ENCODE measurements at regions not wholly inside any gene's neighbourhood (a gene's known extent, or its start where the extent isn't known, plus 50 kb on each side); places are given as distances from the start of the nearest gene placed in this dataset.
"Not testable (repeated sequence)": the region's sequence is repeated elsewhere in the genome, so short reads cannot be mapped to it uniquely, and the experiment has no call there.

- Histone ChIP-seq H3K27me3 (peaks cover 29% of the 10 kb centered on the region), H3K4me1 (ENCODE audit: control insufficient read depth in 1 of 2, insufficient read depth in 1 of 2, low read depth in 1 of 2, low read length in 1 of 2) (no peaks in the 10 kb centered on the region), H3K36me3 (no peaks in the 10 kb centered on the region), H3K27ac (no peak overlapping the region), H3K9me3 (no peaks in the 10 kb centered on the region), H3K4me3 (ENCODE audit: low read depth in 1 of 2, low read length in 1 of 2) (no peak overlapping the region)
- TF ChIP-seq CTCF (IDR thresholded peaks at IDR 0.05): no peak
Observed at GRCh38 chr2:242058116-242058680, 188.7 kb downstream of the RTP5 start.

- no peaks in the 10 kb centered on the region for H3K36me3 ChIP-seq
- H3K27me3 ChIP-seq: peaks cover 22% of the 10 kb centered on the region
- no peak overlapping the region for H3K27ac ChIP-seq
- no peak for TF ChIP-seq CTCF (IDR thresholded peaks at IDR 0.05)
- H3K9me3 ChIP-seq: no peaks in the 10 kb centered on the region
- no peaks in the 10 kb centered on the region for H3K4me1 ChIP-seq (ENCODE audit: control insufficient read depth in 1 of 2, insufficient read depth in 1 of 2, low read depth in 1 of 2, low read length in 1 of 2)
- no peak overlapping the region for H3K4me3 ChIP-seq (ENCODE audit: low read depth in 1 of 2, low read length in 1 of 2)
Observed at GRCh38 chr2:242059566-242059965, 190.0 kb downstream of the RTP5 start.

GRCh38 chr2:242060212-242060835, 190.8 kb downstream of the RTP5 start:
- no peak for TF ChIP-seq CTCF (IDR thresholded peaks at IDR 0.05)
- no peak overlapping the region for H3K27ac ChIP-seq
- H3K4me1 ChIP-seq (ENCODE audit: control insufficient read depth in 1 of 2, insufficient read depth in 1 of 2, low read depth in 1 of 2, low read length in 1 of 2): no peaks in the 10 kb centered on the region
- H3K27me3 ChIP-seq: peaks cover 30% of the 10 kb centered on the region
- no peaks in the 10 kb centered on the region for H3K36me3 ChIP-seq
- no peak overlapping the region for H3K4me3 ChIP-seq (ENCODE audit: low read depth in 1 of 2, low read length in 1 of 2)
- H3K9me3 ChIP-seq: no peaks in the 10 kb centered on the region

- not testable (repeated sequence) for H3K4me1 ChIP-seq (ENCODE audit: control insufficient read depth in 1 of 2, insufficient read depth in 1 of 2, low read depth in 1 of 2, low read length in 1 of 2); H3K4me3 ChIP-seq (ENCODE audit: low read depth in 1 of 2, low read length in 1 of 2); H3K27ac ChIP-seq; H3K36me3 ChIP-seq; H3K9me3 ChIP-seq
- peaks cover 29% of the 10 kb centered on the region for H3K27me3 ChIP-seq
Observed at GRCh38 chr2:242061930-242062329, 192.4 kb downstream of the RTP5 start.

GRCh38 chr2:242063436-242063835, 193.9 kb downstream of the RTP5 start:
- TF ChIP-seq CTCF (IDR thresholded peaks at IDR 0.05): no peak
- Histone ChIP-seq H3K4me3 (ENCODE audit: low read depth in 1 of 2, low read length in 1 of 2) (no peak overlapping the region), H3K27me3 (peaks cover 17% of the 10 kb centered on the region), H3K27ac (no peak overlapping the region), H3K4me1 (ENCODE audit: control insufficient read depth in 1 of 2, insufficient read depth in 1 of 2, low read depth in 1 of 2, low read length in 1 of 2) (no peaks in the 10 kb centered on the region), H3K9me3 (no peaks in the 10 kb centered on the region), H3K36me3 (no peaks in the 10 kb centered on the region)

GRCh38 chr2:242063850-242064249, 194.3 kb downstream of the RTP5 start:
- TF ChIP-seq CTCF (IDR thresholded peaks at IDR 0.05): no peak
- H3K36me3 ChIP-seq: no peaks in the 10 kb centered on the region
- no peak overlapping the region for H3K27ac ChIP-seq

More at GRCh38 chr2:242063850-242064249, 194.3 kb downstream of the RTP5 start:
- no peaks in the 10 kb centered on the region for H3K9me3 ChIP-seq
- H3K4me3 ChIP-seq (ENCODE audit: low read depth in 1 of 2, low read length in 1 of 2): no peak overlapping the region
- H3K27me3 ChIP-seq: peaks cover 17% of the 10 kb centered on the region
- no peaks in the 10 kb centered on the region for H3K4me1 ChIP-seq (ENCODE audit: control insufficient read depth in 1 of 2, insufficient read depth in 1 of 2, low read depth in 1 of 2, low read length in 1 of 2)
